Body of pancreas (tissue), 4 donors: ENCODE measurements at regions not wholly inside any gene's neighbourhood (a gene's known extent, or its start where the extent isn't known, plus 50 kb on each side); places are given as distances from the start of the nearest gene placed in this dataset.

Experiments used
- ATAC-seq: fragments of 150-250 bp; one replicate; pipeline ENCODE4 v1.9.1; 2016
- DNase-seq, 4 donors: peaks; one replicate each; pipeline ENCODE4 v3.0.0-alpha.2; 2019
- H3K27ac ChIP-seq, 4 donors: fragments of 200-600 bp; sonication (generic); 1 replicate in 3 of 4; 2 replicates in 1 of 4; pipeline versions ENCODE4 v1.5.1 to v1.6.1; 2016 to 2019; ENCODE audit warnings: mild to moderate bottlenecking in 1 of 4, mixed read lengths in 1 of 4, moderate library complexity in 1 of 4
- H3K27me3 ChIP-seq, 2 donors: fragments of 200-600 bp; sonication (generic); one replicate each; pipeline ENCODE4 v1.6.0; 2016; ENCODE audit warnings: mild to moderate bottlenecking in 1 of 2
- H3K36me3 ChIP-seq, 2 donors: fragments of 200-600 bp; sonication (generic); replicated peaks in 1 of 2; 2 replicates each; pipeline ENCODE4 v1.5.1; 2016; ENCODE audit warnings: low read depth in 2 of 2; ENCODE audit not compliant: insufficient read depth in 1 of 2
- H3K4me1 ChIP-seq: fragments of 200-600 bp; sonication (generic); one replicate; pipeline ENCODE4 v1.6.0; 2016
- H3K4me3 ChIP-seq, 2 donors: fragments of 200-600 bp; sonication (generic); 1 replicate in 1 of 2; 2 replicates in 1 of 2; pipeline ENCODE4 v1.5.1; 2016 to 2019
- H3K9me3 ChIP-seq, 3 donors: fragments of 200-600 bp; sonication (generic); 1 replicate in 2 of 3; 2 replicates in 1 of 3; pipeline ENCODE4 v1.5.1; 2016
- POLR2A ChIP-seq, 3 donors: fragments of 450-650 bp; IDR thresholded peaks; one replicate each; pipeline ENCODE4 v1.6.1; 2016; ENCODE audit warnings: antibody characterized with exemption in 3 of 3, mild to moderate bottlenecking in 2 of 3
- WGBS, 2 donors: methylation state at CpG; one replicate each; pipeline ENCODE4 v1.1.5; 2017; 5-methylcytosine and 5-hydroxymethylcytosine counted together
- intact Hi-C: fragments of 100-400 bp; cut with DNase I; formaldehyde crosslinking; loops from one replicate; pipeline ENCODE4 v1.15.1; 2023
- TF ChIP-seq, protein P1 (sequence below), 7 experiments: fragments of 450-650 bp in 4 of 7; fragments of 200-600 bp in 3 of 7; sonication (generic) in 3 of 7; IDR thresholded peaks; one replicate each; pipeline ENCODE4 v1.5.1; 2016 to 2019; ENCODE audit warnings: antibody characterized with exemption in 7 of 7

DNA sequence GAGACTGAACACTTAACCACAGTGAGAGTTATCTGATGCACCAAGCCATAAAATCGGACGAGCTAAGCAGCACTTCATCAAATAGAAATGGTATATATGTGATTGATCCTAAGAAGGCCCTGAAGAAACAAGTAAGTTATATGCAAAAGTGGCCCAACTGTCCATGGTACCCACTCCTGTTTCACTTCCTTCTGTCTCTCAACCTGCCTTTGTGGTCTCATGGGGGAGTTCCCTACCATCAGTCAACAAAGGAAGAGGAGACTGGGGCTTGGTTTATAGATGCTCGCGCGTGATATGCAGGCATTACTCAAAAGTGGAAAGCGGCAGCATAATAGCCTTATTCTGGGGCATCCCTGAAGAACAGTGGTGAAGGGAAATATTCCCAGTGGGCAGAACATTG is 543.9 kb upstream of the ADGRL4 start:
- H3K27me3 ChIP-seq = no peaks in the 10 kb centered on the region
- no peak overlapping the region for H3K27ac ChIP-seq
- ATAC-seq (no peak), DNase-seq (no peak)
- WGBS, 2 donors = 89 to 90% methylated on average over 6 of the region's 6 CpGs
- TF ChIP-seq, protein P1, sequence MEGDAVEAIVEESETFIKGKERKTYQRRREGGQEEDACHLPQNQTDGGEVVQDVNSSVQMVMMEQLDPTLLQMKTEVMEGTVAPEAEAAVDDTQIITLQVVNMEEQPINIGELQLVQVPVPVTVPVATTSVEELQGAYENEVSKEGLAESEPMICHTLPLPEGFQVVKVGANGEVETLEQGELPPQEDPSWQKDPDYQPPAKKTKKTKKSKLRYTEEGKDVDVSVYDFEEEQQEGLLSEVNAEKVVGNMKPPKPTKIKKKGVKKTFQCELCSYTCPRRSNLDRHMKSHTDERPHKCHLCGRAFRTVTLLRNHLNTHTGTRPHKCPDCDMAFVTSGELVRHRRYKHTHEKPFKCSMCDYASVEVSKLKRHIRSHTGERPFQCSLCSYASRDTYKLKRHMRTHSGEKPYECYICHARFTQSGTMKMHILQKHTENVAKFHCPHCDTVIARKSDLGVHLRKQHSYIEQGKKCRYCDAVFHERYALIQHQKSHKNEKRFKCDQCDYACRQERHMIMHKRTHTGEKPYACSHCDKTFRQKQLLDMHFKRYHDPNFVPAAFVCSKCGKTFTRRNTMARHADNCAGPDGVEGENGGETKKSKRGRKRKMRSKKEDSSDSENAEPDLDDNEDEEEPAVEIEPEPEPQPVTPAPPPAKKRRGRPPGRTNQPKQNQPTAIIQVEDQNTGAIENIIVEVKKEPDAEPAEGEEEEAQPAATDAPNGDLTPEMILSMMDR (IDR thresholded peaks at IDR 0.05) = no peak
- TF ChIP-seq POLR2A (IDR thresholded peaks at IDR 0.05) = no peak
- intact Hi-C loops = no loop called here
- H3K4me3 ChIP-seq = no peak overlapping the region
- no peaks in the 10 kb centered on the region for H3K9me3 ChIP-seq
- no peaks in the 10 kb centered on the region for H3K36me3 ChIP-seq
- no peaks in the 10 kb centered on the region for H3K4me1 ChIP-seq

DNA sequence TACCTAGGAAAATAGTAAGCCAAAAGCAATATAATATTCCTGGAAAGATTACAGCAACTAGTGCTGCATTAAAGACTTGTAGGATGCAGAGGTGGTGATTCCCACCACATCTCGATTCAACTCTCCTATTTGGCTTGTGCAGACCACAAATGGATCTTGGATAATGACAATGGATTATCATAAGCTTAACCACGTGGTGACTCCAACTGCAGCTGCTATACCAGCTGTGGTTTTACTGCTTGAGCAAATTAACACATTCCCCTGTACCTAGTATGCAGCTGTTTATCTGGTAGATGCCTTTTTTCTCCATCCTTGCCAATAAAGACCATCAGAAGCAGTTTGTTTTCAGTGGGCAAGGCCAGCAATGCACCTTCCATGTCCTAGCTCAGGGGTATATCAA is 542.7 kb upstream of the ADGRL4 start:
- Histone ChIP-seq H3K4me3 (no peak overlapping the region), H3K4me1 (no peaks in the 10 kb centered on the region), H3K9me3 (no peaks in the 10 kb centered on the region), H3K27ac (no peak overlapping the region), H3K36me3 (no peaks in the 10 kb centered on the region), H3K27me3 (no peaks in the 10 kb centered on the region)
- DNase-seq (no peak), ATAC-seq (no peak)
- intact Hi-C loops = no loop called here
- TF ChIP-seq, protein P1 (IDR thresholded peaks at IDR 0.05) = no peak
- TF ChIP-seq POLR2A (IDR thresholded peaks at IDR 0.05) = no peak
- WGBS, 2 donors = 52 to 55% methylated on average over 2 of the region's 2 CpGs

DNA sequence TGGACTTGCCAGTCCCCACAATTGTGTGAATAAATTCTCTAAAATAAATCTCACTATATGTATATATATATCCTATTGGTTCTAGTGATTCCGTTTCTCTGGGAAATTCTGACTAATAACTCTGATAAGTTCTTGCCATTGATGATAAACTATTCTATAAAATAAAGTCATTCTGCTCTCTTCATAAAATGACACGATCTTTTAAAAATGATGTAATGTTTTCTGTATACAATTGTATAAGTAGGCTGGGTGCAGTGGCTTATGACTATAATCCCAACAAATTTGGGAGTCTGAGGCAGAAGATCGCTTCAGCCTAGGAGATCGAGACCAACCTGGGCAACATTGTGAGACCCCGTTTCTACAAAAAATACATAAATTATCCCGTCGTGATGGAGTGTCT is 541.0 kb upstream of the ADGRL4 start:
- Histone ChIP-seq H3K4me1 (peaks cover 4% of the 10 kb centered on the region), H3K27me3 (no peaks in the 10 kb centered on the region), H3K27ac (no peak overlapping the region), H3K36me3 (no peaks in the 10 kb centered on the region), H3K9me3 (no peaks in the 10 kb centered on the region), H3K4me3 (no peak overlapping the region)
- ATAC-seq (no peak), DNase-seq (no peak)
- WGBS, 2 donors = 77 to 82% methylated on average over 7 of the region's 7 CpGs
- intact Hi-C loops = no loop called here
- TF ChIP-seq, protein P1 (IDR thresholded peaks at IDR 0.05) = no peak

DNA sequence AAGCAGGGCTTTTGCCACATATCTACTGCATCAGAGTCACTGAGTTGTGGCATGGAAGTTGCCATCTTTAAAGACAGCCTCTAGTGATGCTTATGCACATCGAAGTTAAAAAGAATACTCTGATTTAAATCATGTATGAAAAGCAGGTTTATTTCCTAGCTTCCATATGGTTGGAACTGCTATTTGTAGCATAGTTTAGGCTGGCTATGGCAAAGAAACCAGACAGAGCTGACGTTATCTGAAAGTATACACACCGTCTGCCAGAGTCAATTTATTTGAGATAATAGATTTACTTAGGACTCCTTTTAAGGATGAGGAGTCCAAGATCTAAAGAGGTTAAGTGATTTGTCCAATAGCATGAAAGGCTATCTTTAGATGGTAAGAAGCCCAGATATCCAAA is 536.9 kb upstream of the ADGRL4 start:
- TF ChIP-seq, protein P1 (IDR thresholded peaks at IDR 0.05) = no peak
- TF ChIP-seq POLR2A (IDR thresholded peaks at IDR 0.05) = no peak
- H3K27ac ChIP-seq = no peak overlapping the region
- H3K4me3 ChIP-seq = no peak overlapping the region
- H3K36me3 ChIP-seq = no peaks in the 10 kb centered on the region
- H3K9me3 ChIP-seq = no peaks in the 10 kb centered on the region
- 29 to 33% methylated on average over 3 of the region's 3 CpGs for WGBS, 2 donors
- intact Hi-C loops = no loop called here
- ATAC-seq = no peak
- H3K4me1 ChIP-seq = peaks cover 4% of the 10 kb centered on the region
- no peaks in the 10 kb centered on the region for H3K27me3 ChIP-seq
- DNase-seq = no peak

DNA sequence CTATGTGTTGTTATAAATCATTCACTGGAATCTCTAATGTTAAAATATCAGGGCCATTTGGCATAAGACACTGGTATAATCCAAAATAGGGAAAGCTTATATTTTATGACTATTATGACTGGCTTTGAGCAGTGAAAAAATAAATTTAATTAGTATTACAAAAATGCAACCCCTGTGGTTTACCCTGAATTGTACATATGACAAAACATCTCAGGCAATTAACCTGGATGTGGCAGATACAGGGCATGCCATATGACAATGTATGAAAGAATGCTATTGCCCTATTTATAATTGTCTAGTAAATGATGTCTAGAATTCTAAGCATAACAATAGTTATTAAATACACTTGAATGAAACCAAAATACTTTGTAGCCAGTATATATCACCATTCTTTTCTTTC is 532.5 kb upstream of the ADGRL4 start:
- TF ChIP-seq, protein P1 (IDR thresholded peaks at IDR 0.05) = no peak
- TF ChIP-seq POLR2A (IDR thresholded peaks at IDR 0.05) = no peak
- Histone ChIP-seq H3K27ac (no peak overlapping the region), H3K4me3 (no peak overlapping the region), H3K36me3 (no peaks in the 10 kb centered on the region), H3K27me3 (no peaks in the 10 kb centered on the region), H3K9me3 (no peaks in the 10 kb centered on the region), H3K4me1 (peaks cover 4% of the 10 kb centered on the region)
- ATAC-seq (no peak), DNase-seq (no peak)
- intact Hi-C loops = no loop called here
